Right ventricle myocardium inferior (tissue), 1 donor: ENCODE measurements at regions not wholly inside any gene's neighbourhood (a gene's known extent, or its start where the extent isn't known, plus 50 kb on each side); places are given as distances from the start of the nearest gene placed in this dataset.
A peak's percentile ranks its signal among the peaks of the same experiment; 100 is the strongest.
"Not testable (repeated sequence)": the region's sequence is repeated elsewhere in the genome, so short reads cannot be mapped to it uniquely, and the experiment has no call there.

Source experiments
- ATAC-seq: fragments of 200-7000 bp; cut with Tn5 transposase; one replicate; pipeline ENCODE4 v1.9.1; 2020; ENCODE audit warnings: mild to moderate bottlenecking, moderate library complexity
- DNase-seq: peaks from one replicate; pipeline ENCODE4 v3.0.0; 2021; ENCODE audit errors: missing footprints
- intact Hi-C: fragments of 100-400 bp; cut with DNase I; formaldehyde crosslinking; loops from one replicate; pipeline ENCODE4 v1.11.0; 2022
- donor health status: DM: no; HTN: yes; CAD: no; lungs with severe emphysema.

DNA sequence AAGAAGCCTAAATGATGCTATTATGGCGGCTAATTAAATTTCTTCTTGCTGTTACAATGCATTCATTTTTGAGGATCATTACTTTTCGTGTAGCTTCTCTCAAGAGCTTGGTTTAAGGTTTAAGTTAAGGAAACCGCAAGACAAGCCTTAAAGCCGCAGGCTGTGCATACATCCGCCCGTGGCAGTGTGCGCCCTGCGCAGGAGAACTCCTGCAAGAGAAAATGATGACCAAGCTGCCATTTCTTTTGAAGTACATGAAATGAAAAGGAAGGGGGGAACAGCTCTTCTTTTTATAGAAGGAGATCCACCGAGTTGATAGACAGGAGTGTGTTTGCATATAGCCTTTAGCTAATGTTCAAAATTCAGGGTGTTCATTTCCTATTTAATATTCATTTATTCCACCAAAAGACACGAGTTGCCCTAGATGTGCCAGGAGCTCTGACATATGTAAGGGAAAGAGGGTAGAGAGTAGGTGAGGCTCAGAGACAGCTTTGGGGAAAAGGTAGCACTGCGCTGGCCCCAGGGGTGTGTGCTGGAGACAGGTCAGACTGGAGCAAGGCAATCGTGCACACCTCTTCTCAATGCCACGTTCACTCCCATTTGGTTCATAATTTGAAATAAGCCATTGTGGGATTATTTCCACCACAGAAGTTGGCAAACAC lies 112.1 kb upstream of the LDB2 start:
- intact Hi-C loops: no loop called here
- ATAC-seq: no peak

DNA sequence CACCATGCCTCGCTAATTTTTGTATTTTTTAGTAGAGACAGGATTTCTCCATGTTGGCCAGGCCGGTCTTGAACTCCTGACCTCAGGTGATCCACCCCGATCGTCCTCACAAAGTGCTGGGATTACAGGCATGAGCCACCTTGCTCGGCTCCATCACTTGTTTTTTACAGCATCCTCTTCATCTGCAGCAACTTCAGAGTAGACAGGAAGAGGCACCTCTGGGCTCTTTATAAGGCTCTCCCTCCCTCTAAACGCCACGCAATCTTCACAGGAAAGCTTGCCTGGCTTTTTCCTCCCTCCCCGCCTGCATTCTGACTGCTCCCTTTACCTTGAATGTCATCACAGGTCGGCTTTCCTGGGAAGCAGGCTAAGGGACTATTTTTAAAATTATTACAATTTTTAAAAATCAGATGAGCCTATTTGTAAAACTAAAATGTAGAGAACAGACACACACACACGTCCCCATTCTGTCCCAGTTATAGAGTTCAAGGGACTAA lies 111.5 kb upstream of the LDB2 start:
- DNase-seq (no peak), ATAC-seq (no peak)
- intact Hi-C loops: no loop called here

More for the DNA sequence above, 112.1 kb upstream of the LDB2 start:
- DNase-seq: no peak

DNA sequence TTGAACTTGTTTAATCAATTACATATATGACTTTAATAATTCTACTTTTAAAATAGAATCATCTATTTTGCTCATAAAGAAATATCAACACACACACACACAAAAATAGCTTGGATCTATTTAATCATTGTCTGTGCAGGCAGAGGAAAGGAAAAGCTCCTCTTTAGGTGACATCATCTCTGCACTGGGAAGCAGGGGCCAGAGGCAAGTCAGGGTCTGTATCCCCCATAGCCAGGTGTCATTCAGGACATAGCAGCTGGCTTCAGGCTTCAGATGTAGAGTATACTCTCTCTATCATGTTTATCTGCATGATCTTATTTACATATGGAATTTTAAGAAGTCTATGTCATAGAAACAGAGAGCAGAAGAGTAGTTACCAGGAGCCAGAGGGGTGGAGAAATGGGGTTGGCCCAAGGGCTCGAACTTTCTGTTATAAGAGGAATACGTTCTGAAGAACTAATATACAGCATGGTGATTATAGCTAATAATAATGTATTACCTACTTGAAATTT lies 110.4 kb upstream of the LDB2 start:
- intact Hi-C loops: no loop called here
- ATAC-seq: no peak
- no peak for DNase-seq

DNA sequence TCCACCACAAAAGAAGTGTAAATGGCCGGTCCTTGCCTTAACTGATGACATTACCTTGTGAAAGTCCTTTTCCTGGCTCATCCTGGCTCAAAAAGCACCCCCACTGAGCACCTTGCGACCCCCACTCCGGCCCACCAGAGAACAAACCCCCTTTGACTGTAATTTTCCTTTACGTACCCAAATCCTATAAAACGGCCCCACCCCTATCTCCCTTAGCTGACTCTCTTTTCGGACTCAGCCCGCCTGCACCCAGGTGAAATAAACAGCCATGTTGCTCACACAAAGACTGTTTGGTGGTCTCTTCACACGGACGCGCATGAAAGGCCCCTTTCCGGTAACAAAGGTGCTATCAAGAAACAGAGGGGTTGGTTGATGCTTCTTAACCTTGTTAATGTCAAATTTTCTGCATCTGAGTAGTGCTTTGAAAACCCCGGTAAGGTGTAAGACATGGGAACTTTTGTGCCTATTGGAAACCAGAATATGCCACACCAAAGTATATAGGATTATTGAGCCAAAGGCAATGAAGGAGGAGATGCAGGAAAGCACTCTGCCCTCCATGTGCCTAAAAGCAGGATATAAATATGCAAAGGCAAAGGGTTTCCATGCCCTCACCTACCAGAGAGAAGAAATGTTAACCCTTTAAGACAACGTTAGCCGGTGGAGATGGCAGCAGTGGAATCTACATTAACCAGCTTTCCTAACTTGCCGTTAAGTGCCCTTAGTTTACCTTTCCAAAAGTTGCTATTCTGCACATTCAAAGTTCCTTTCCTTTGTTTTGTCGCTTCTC lies 105.4 kb upstream of the LDB2 start:
- ATAC-seq, intact Hi-C loops, DNase-seq: not testable (repeated sequence)

DNA sequence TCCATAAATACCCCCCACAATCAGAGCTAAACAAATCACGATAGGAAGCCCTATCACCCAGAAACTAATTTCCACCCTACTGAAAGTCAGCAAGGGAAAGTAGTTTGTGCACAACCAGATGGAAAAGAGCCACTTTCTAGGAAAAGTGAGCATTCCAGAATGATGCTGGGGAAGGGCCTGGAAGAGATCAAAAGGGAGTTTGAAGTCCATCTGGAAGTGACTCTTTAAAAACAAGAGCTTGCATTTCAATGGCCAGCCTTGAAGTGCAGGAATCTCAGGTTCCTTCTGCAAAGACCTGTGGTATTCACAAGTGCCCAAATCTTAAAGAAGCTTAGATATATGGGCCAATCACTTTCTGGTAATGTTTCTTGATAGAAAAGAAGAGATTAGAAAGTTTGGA lies 97.0 kb upstream of the LDB2 start:
- no peak for DNase-seq
- intact Hi-C loops: no loop called here
- no peak for ATAC-seq

DNA sequence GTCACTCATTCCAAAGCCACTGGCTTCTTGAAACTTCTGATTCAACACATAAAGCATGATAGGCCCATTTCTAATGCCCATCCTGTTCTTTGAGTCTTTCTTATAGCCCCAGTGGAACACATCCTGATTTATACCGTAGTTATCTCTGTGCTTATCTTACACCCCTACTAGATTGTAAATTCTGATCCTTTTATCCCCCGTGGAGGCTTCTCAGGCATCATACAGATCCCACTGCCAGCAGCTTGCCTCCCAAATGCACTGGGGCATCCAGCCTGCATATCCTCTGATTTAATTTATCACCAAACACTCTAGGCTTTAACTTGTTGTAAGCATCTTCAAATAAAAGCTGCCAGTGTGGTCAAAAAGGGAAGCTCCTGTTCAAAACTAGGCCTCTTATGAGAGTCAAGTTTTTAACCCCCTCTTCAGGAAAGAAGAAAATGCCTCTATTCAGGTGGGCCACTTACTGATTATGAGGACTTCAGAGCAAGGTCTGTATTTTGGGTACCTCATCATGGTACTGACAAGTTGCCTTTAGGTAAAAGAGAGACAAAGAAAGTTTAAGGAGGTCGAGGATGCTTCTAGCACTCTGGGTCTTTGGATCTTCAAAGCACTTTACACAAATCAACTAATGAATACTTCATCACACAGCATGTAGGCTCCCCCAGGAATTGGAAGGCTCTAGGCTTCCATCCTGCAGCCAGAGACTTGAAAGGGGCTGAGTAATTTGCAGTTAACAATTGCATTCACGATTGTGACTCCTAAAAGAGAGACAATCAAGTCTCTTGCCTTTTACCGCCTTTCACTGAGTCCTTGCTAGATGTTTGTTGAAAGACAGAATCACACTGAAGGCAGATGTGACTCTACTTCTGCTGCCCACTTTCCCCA lies 95.8 kb upstream of the LDB2 start:
- intact Hi-C loops: no loop called here
- DNase-seq (no peak), ATAC-seq (no peak)

DNA sequence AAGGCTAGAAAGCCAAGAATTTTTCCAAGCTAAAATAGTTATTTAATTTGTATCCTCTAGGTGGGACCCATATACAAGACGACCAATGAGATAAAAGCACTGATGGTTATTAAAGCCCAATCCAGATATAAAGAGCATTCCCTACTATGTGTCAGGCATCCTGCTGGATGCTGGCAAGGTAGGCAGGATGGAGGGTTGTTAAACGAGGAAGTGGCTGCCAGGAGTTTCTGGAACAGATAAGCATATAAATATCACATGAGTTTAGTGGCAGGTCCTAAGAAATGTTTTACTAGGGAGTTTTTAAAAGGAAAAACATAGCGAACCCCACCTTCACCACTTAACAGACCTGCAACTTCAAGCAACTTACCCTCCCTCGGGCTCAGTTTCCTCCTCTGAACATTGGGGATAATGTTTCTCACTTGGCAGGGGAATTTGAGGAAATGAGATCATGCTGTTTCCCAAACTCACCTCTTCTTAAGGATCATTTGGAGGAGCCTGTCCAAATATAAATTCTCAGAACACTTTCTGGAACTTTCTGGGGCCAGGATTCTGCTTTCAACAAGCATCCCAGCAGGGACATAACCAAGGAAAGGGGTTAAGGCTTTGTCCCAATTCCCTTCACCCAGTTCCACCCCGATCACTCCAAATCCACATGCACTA lies 94.3 kb upstream of the LDB2 start:
- DNase-seq: no peak
- intact Hi-C loops: no loop called here
- ATAC-seq: no peak

DNA sequence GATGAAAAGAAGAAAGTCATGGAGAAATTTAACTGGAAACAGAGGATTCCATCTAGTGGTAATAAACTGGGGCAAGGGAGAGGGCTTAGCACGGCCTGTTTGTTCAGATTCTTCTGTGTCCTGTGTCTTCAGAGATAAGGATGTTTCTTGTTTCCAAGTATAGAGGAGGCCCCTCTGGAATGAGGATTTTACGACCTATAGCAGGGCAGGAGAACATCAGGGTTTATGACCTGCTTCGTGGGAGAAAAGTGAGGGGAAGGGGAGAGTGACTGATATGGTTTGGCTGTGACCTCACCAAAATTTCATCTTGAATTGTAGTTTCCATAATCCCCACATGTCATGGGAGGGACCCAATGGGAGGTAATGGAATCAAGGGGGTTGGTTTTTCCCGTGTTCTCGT lies 93.0 kb upstream of the LDB2 start:
- intact Hi-C loops: no loop called here
- DNase-seq (no peak), ATAC-seq (no peak)

DNA sequence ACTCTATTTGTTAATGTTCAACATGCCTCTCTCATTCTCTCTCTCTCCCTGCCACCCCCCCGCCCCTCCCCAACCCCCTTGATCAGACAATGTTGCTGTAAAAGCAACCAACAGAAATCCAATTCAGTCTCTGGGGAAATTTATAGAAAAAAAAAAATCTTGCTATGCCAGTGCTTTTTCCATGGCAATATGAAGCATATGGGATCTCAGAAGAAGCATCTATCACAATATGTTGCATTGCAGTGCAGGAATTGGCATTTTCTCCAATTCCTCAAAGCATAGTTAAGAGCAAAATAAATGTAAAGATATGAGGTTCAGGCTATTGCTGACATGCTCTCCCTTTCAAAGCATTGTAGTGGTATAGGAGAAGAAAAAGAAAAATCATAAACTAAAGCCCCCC lies 90.9 kb upstream of the LDB2 start:
- DNase-seq: no peak
- intact Hi-C loops: no loop called here
- ATAC-seq: no peak

DNA sequence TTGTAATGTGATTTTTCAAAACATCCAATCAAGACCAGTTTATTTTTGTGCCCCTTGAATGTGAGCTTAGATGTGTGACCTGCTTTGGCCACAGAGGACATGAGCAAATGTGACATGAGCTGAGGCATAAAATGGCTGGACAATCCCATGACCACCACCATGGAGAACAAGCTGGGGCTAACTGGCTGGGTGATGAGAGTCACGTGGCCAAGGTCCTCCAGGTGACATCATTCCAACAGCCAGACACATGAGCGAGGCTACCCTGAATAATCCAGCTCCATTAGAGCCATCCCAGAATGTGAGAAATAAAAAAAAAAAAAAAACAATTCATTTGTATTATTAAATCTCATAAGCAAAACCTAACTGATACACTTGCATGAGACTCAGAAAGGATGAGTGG lies 90.4 kb upstream of the LDB2 start:
- ATAC-seq (no peak), DNase-seq (no peak)
- intact Hi-C loops: no loop called here

DNA sequence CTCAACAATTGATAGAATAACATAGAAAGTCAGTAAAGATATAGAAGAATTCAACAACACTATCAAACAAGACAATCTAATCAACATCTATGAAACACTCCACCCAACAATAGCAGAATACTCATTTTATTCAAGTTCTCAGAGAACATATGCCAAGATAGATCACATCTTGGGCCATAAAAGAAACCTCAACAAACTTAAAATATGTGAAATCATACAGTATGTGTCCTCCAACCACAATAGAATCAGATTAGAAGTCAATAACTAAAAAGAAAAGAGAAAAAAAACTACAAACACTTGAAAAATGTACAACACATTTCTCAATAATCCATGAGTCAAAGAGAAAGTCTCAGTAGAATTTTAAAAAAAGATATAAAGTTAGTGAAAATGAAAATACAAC lies 78.6 kb upstream of the LDB2 start:
- ATAC-seq (no peak), DNase-seq (no peak)
- intact Hi-C loops: no loop called here

DNA sequence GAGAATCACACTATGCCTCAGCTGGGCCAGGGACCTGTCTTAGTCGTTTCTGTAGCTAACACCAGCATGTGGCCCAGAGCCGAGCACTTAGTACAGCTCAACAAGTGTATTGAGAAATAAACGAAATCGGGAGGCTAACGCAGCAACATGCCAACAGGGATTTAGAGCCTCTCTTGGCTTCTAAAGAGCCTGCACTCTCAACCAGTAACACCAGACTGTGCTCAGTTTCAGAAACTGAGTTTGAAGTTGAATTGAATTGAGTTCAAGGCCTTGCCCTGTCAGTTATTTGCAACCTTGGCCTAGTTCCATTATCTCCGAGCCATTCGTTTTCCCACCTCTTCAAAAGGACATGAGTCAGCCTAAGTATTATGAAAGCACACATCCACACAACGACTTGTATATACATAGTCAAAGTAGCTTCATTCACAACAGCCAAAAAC lies 71.3 kb upstream of the LDB2 start:
- DNase-seq (no peak), ATAC-seq (no peak)
- intact Hi-C loops: no loop called here

DNA sequence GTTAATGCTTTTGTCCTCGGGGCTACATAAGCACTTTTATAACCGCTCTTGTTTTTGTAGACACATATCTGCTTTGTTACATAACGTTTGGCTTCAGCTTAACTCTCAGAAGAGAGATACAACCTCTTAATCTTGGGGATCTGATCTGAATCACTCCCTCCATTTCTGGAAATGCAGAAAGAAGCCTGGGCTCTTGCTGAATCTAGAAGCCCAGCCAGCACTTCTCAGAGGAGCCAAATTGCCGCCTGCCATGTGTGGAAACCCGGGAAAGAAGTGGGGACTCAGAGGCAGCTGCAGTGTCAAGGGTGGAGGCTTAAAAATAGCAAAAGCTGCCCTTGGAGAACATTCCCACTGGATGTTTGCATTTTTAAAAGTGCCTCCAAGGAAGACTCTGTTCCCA lies 69.3 kb upstream of the LDB2 start:
- DNase-seq: no peak
- intact Hi-C loops: no loop called here
- ATAC-seq: peak; percentile 86

DNA sequence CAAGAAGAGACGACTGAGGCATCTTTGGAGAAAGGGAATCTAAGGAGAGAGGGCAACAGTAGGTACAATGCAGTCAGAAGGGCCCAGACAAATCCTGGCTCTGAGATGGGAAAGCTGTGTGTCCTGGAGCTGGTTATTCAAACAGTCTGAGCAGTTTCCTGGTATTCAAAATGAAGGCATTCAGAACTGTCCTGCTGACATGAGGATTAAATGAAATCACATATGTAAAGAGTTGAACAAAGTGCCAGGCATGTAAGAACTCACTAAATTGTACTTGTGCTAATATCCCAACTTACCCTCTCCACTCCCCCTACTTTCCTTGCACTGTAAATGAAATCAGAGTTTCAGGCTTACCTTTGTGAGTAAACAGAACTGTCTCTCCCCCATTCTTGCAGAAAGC lies 60.9 kb upstream of the LDB2 start:
- ATAC-seq (no peak), DNase-seq (no peak)
- intact Hi-C loops: no loop called here

DNA sequence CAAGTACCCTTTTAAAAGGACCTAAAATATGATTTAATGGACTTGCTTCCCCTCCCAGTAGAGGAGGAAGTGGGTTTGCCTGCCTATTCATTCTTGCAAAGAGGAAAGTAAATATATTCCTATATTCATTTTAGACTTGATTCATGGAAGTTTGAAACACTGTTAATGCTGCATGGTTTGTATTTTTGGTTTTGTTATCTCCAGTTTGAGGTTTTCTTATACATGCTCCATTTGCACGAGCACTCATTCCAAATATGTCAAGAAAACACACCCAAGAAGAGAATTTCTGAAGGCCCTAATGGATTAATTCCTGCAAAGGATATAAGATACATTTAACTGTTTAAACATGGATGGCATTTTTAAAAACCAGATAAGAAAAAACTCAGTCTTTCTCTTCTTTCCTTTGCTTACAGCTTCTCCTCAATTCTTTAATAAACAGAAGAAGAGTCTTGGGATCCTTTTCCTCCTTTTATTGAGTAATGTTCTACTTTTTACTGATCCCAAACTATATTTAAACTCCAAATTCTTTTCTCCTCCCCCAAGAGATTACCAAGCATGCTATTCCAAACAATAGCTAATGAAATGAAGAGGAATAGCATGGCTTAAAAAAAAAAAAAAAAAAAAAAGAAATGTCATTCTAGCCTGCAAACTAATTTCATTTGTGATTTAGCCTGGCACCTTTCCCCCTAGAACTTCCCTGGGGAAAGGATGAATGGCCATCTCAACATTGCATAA lies 54.6 kb upstream of the LDB2 start:
- no peak for ATAC-seq

DNA sequence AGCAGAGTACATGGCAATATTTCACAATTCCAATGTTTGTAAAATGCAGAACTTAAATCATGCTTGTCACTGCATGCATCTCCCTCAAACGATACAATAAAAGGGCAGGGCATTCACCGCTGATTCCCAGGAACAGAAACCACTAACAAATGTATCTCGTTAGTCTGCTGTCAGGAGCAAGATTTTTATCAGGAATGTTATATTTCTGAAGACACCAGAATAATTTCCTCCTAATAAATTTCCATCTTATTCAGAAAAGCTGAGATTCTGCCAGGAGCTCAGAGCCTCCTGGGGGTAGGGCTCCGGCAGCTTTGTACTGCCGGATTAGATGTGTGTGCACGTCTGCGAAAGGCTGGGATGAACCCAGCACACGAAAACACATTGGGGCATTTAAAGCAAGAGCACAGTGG lies 54.0 kb upstream of the LDB2 start:
- DNase-seq (no peak), ATAC-seq (no peak)
- intact Hi-C loops: no loop called here

More for the DNA sequence above, 54.6 kb upstream of the LDB2 start:
- DNase-seq: no peak
- intact Hi-C loops: no loop called here
